ENCODE measurements at regions not wholly inside any gene's neighbourhood (a gene's known extent, or its start where the extent isn't known, plus 50 kb on each side); places are given as distances from the start of the nearest gene placed in this dataset.

GRCh38 chr14:97266653-97267052 is 469.5 kb downstream of the VRK1 start:
- no peak for DNase-seq (ENCODE audit: low read depth in 3 of 3)

DNA sequence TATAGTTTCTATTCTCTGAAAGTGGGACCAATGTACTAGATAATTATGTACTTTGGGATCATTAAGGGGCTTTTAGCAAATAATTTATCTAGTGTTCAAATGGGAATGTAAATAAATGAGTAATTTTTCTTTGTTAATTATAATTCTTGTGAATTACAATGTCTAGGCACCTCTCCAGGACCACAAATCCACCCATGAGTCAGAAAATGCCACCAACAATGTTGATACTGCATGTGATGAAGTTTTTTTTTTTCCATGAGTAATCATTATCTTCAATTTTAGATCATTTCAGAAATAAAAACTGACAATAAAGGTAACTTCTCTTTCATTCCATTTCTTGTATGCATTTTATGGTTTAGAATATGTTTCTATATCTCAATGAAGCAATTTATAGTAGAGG is 470.3 kb downstream of the VRK1 start:
- no peak for DNase-seq (ENCODE audit: low read depth in 3 of 3)

GRCh38 chr14:97268097-97268496 is 470.9 kb downstream of the VRK1 start:
- no peak for DNase-seq (ENCODE audit: low read depth in 3 of 3)

DNA sequence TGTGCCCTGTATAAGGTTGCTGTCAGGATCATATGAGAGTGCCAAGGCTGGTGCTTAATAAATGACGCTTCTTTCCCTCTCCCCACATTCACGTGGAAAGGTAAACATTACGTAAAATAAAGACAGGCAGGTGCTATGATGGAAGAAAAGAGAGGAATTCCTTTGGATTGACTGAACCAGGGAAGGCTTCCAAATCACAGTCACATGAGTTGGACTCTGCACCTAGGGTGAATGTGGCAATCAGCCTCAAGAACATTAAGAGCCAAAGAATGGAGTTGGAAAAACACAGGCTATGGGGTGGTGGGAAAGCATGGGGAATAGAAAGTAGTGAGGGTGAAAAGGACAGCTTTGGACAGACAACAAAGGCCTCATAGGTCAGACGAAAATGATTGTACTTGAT is 473.1 kb downstream of the VRK1 start:
- no peak for DNase-seq (ENCODE audit: low read depth in 3 of 3)

DNA sequence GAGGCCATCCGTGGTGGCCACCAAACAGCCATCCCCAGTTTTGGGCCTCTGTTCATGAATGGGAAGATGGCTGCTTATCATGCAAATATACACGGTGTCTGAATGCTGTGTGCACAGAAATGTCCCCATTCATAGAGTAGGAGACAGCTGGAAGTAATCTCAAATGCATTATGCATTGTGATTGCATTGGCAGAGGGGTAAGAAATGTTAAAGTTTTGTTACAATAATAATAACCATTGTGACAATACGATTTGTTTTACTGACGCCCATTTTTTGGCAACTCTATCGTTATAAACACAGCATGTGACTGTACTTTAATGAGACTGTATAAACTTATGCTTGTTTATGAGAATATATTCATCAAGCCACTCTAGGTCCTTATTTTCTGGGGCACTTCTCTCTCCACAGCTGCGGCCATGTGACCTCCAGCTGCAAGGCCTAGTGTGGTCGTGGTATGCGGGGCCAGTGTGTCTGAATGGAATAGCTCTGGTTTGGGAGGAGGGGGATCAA is 474.3 kb downstream of the VRK1 start:
- DNase-seq (ENCODE audit: low read depth in 3 of 3): no peak

GRCh38 chr14:97273540-97273939 is 476.4 kb downstream of the VRK1 start:
- no peak for DNase-seq (ENCODE audit: low read depth in 3 of 3)

GRCh38 chr14:97274626-97275025 is 477.4 kb downstream of the VRK1 start:
- no peak for DNase-seq (ENCODE audit: low read depth in 3 of 3)

DNA sequence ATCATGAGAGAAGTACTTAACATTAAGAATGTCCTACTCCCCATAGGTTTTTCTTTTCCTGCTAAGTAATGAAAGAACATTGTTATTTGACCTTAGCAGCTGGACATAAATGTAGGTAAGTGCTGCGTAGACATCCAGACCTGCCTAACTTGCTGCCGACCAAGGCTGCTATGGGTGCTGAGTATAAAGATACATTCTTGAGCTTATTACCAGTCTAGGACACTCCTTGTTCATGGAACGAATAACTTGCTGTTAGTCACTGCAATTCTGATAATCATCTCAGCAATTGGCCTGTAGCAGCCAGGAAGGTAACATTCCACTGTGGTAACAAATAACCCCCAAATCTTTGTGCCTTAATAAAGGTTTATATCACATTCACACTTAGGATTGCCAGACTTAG is 478.1 kb downstream of the VRK1 start:
- DNase-seq (ENCODE audit: low read depth in 3 of 3): no peak

DNA sequence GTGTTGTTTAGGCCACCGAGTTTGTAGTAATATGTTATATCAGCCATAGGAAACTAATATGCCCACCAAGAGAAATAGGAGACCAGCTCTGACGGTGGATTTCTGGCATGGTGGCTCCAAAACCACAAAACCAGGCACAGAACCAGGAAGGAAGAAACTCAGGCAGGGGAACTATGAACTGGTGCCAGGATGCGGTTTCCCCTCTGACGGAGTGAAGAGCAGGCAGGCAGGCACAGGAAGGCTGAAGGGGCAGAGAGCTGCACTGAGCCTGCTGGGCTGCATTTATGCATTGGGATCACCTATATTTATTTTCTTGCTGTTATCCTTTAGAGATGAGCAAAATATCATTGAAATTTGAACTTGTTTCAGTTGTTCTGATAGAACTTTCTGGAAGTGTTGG is 479.4 kb downstream of the VRK1 start:
- DNase-seq (ENCODE audit: low read depth in 3 of 3): no peak

- no peak for DNase-seq (ENCODE audit: low read depth in 3 of 3)
Measured at GRCh38 chr14:97277711-97278110, 480.5 kb downstream of the VRK1 start.

GRCh38 chr14:97280526-97280925 is 483.3 kb downstream of the VRK1 start:
- no peak for DNase-seq (ENCODE audit: low read depth in 3 of 3)

DNA sequence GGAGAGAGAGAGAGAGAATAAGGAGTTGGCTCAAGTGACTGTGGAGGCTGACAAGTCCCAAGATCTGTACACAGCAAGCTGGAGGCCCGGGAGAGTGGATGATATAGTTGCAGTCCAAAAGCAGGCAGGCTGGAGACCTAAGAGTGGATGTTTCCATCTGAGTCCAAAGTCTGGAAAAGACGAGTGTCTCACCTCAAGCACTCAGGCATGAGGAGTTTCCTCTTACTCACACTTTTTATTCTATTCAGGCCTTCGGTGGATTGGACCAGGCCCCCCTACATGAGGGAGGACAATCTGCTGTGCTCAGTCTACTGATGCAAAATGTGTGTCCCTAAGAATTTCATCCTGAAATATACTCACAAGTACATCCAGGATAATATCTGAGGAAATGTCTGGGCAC is 484.6 kb downstream of the VRK1 start:
- no peak for DNase-seq (ENCODE audit: low read depth in 3 of 3)

GRCh38 chr14:97282210-97283004 is 485.2 kb downstream of the VRK1 start:
- DNase-seq (ENCODE audit: low read depth in 3 of 3): no peak

DNA sequence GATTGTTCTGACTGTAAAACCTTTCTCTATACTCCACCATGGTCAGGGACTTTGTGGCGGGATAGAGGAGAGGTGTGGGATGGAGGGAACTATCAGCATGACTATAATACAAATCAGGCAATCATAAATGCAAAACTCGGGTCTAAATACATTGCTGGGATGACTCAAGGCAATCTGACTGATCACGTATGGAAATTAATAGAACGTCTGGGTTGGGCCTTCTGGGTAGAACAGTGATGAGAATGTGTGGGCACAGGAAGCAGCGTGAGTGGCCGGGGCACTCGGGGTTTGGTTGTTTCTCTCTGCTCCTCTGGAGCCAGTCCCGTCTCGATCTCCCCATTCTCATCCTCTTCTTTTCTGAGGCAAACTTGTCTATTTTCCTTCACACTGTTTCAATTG is 485.8 kb downstream of the VRK1 start:
- no peak for DNase-seq (ENCODE audit: low read depth in 3 of 3)

- no peak for DNase-seq (ENCODE audit: low read depth in 3 of 3)
Measured at GRCh38 chr14:97283426-97283825, 486.2 kb downstream of the VRK1 start.

DNA sequence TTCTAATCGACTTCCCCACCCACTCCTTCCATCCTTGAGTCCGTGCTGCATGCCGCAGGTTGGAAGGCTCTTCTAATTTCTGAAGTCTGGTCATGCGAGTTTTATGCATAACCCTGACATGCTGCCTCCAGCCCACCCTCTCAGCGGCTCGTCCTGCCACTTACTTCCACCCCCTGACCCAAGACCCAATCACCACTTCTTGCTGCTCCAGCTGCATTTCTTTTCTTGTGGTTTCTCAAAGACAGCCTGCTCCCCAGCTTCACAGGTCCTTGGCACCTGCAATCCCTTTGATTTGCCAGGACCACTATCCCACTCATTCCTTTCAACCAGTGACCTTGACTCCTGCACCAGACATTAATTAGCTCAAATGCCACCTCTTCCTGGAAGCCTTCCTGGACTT is 486.7 kb downstream of the VRK1 start:
- DNase-seq (ENCODE audit: low read depth in 3 of 3): no peak

DNA sequence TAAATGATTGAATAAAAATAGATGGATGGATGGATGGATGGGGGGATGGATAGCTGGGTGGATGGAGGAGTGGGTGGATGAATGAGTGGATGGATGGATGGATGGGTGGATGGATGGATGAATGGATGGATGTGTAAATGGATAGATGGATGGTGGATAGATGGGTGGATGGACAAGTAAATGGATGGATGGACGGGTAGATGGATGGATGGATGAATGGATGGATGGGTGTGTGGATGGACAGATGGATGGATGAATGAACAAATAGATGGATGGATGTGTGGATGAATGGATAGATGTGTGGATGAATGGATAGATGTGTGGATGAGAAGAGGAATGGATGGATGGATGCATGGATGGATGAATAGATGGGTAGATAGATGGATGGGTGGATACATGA is 490.8 kb downstream of the VRK1 start:
- DNase-seq (ENCODE audit: low read depth in 3 of 3): no peak

DNA sequence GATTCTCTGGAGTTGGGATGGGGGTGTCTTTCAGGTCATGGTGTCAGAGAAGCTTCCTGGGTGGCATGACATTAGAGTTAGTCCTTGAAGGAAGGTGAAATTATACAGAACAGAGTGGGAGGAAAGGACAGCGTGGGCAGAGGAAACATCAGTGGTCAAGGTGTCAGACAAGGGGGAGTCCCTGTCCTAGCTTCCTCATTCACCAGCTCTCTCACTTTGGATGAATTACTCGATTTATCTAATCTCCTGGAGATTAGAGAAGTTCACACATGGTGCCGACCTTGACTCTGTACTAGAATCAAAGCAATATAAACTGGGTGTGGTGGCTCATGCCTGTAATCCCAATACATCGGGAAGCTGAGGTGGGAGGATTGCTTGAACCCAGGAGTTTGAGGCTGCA is 492.9 kb downstream of the VRK1 start:
- DNase-seq (ENCODE audit: low read depth in 3 of 3): no peak

DNA sequence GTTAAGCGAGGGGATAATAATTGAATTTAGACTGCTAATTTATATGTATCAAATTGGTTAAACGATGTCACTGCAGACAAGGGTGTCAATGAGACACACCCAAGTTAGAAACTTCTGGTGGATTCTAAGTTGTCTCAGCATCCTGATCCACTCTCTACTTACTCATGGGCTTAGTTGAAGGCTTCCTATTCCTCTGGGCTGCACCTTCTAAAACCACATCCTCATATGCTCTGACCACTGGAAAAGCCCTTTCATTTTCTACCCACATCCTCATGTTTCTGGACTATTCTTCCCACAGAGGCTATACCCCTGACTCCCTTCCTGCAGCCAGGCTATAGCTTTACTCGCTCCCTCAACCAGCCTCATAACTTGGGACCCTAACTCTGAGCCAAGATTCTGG is 493.8 kb downstream of the VRK1 start:
- DNase-seq (ENCODE audit: low read depth in 3 of 3): no peak

DNA sequence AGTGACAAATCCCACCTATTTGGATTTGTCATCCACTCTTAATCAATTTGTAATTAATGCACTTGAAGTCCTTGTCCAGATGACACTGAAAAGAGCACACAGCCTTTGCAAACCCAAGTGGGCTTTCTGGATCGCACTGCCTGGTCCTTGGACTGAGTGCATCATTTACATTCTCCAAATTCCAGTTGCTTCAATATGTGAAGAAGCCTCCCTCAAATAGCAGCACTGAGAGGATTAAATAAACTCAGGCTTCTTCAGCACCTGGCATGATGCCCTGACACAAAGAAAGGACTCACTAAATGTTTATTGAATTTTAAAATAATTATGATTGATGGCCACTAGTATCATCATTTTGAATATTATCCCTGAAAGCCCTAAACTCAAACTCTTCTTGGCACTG is 496.5 kb downstream of the VRK1 start:
- no peak for DNase-seq (ENCODE audit: low read depth in 3 of 3)

DNA sequence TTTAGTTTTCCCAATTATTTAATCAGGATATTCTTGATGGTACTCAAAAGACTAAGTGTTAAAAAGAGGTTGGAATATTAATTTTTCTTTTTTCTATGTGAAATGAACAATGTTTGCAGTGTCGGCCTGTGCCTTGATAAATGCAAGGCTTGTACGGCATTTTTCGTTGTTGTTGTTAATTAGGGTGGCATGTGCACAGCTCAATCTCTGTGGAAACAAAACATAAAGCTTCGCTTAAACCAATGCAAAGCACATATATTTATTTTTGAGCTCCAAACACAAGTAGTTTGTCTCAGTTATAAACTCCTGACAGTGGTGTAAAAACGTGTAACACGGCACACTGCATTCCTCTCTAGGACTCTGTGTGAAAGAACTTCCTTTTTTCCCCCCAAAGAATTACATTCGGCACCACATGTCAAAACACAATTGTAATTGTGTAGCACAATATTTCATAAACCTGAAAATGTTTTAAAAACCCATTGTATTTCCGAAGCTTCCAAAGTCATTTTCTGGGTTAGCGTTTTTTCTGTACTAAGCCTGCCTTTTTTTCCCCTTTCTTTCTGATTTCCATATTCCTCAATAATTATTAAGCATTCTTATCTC is 498.0 kb downstream of the VRK1 start:
- no peak for DNase-seq (ENCODE audit: low read depth in 3 of 3)

DNA sequence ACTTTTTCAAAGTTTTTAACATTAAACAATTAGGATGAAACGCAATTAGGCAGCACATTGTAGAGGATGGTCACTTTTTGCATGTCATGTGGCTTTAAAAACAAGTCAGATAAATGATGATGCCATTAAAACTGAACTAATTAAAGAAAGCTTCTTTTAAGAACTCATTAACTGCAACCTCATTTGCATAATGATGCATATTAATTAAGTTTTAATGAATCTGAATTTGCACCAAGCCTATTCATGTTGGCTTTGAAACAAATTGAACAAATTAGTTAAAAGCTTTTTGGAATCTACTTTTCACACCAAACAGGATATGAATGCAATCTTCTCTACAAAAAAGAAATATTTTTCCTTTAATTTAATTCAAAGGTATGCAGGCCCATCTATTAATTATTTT is 499.0 kb downstream of the VRK1 start:
- no peak for DNase-seq (ENCODE audit: low read depth in 3 of 3)

GRCh38 chr14:97297100-97297499 is 499.9 kb downstream of the VRK1 start:
- DNase-seq (ENCODE audit: low read depth in 3 of 3): no peak

GRCh38 chr14:97298331-97298730 is 501.1 kb downstream of the VRK1 start:
- no peak for DNase-seq (ENCODE audit: low read depth in 3 of 3)

All from stimulated activated CD4-positive, alpha-beta T cell treated with anti-CD3 and anti-CD28 coated beads, TNF-alpha, amount 100 ng/mL, for 24 hours (primary cell).